GM12892 (cell line): ENCODE measurements at regions not wholly inside any gene's neighbourhood (a gene's known extent, or its start where the extent isn't known, plus 50 kb on each side); places are given as distances from the start of the nearest gene placed in this dataset.

ENCODE experiments used
- POLR2A ChIP-seq: IDR thresholded peaks from 2 replicates; pipeline ENCODE4 v1.6.1; 2011; ENCODE audit warnings: low read depth, low read length, control low read depth
- POLR2AphosphoS5 ChIP-seq: IDR thresholded peaks from 2 replicates; pipeline ENCODE4 v1.6.1; 2011; ENCODE audit warnings: low read depth, low read length, control low read depth
- TAF1 ChIP-seq: IDR thresholded peaks from 2 replicates; pipeline ENCODE4 v1.6.1; 2011; ENCODE audit warnings: low read depth, mild to moderate bottlenecking, control low read depth, low read length, borderline replicate concordance

- TF ChIP-seq POLR2AphosphoS5, result no peak
- no peak for TF ChIP-seq TAF1
- TF ChIP-seq POLR2A, result no peak
These were observed 71.8 kb upstream of the LRCH1 start for GRCh38 chr13:46481166-46481565.
